ENCODE measurements at regions not wholly inside any gene's neighbourhood (a gene's known extent, or its start where the extent isn't known, plus 50 kb on each side); places are given as distances from the start of the nearest gene placed in this dataset.

DNA sequence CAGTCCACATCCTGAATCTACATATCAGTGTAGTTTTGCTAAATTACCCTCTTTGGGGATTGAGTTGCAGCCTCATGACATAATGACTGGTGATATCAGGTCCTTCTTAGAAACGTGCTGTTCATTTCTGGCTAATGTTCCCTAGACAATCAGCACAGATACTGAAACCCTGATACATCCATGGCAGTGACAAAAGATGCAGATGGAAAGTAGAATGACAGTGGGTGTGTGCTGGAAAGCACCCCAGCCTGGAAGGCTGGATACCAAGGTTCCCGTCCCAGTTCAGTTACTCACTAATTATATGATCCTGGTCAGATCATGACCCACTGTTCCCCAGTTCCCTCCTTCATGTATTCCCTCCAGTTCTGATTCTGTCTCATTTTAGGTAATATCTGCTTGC lies 198.2 kb upstream of the FGGY start:
- FAIRE-seq = no peak

DNA sequence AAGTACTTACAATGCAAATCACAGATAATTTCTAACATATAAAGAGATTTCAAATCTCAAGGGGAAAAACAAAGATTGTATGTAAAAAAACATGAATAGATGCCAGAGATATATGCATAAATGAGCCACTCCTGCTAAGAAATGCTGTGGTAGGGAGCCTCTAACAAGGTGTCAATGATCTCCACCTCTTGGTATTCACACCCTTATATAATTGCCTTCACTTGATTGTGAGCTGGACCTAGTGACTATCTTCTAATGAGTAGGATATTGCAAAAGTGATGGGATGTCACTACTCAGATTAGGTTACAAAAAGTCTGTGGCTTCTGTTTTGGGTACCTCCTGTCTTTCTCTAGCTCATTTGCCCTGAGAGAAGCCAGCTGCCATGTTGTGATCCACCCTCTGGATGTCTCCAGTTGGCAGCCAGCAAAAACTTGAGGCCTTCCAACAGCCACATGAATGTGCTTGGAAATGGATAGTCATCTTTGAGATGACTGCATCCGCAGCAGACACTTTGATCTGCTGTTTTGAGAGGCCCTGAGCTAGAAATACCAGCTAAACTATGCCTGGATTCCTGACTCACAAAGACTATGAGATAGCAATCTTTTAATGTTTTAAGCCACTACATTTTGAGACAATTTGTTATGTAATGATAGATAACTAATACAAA lies 196.1 kb upstream of the FGGY start:
- no peak for FAIRE-seq

DNA sequence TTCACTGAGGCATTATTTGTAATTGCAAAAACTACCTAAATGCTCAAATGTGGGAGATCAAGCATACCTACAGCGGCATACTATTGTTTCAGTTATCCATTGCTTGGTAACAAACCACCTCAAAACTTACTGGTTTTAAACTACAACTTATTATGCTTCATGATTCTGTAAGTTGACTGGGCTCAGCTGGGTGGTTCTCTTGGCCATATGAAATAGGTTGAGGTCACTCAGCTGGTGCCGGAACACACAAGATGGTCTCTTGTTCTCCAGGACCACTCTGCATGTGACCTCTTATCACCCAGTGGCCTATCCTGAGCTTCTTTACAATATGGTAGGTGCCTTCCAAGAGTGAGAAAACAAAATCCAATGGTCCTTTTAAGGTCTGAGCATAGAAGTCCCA lies 195.4 kb upstream of the FGGY start:
- no peak for FAIRE-seq

DNA sequence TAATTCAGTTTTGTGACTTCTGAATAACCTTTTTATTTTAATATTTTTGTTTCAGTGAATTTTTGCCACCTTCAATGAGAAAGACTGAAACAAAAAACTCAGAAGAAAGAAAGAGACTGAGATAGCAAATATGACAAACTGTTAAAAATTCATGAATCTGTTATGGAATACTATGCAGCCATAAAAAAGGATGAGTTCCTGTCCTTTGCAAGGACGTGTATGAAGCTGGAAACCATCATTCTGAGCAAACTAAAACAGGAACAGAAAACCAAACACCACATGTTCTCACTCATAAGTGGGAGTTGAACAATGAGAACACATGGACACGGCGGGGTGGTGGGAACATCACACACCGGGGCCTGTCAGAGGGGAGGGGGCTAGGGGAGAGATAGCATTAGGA lies 193.4 kb upstream of the FGGY start:
- FAIRE-seq = no peak

DNA sequence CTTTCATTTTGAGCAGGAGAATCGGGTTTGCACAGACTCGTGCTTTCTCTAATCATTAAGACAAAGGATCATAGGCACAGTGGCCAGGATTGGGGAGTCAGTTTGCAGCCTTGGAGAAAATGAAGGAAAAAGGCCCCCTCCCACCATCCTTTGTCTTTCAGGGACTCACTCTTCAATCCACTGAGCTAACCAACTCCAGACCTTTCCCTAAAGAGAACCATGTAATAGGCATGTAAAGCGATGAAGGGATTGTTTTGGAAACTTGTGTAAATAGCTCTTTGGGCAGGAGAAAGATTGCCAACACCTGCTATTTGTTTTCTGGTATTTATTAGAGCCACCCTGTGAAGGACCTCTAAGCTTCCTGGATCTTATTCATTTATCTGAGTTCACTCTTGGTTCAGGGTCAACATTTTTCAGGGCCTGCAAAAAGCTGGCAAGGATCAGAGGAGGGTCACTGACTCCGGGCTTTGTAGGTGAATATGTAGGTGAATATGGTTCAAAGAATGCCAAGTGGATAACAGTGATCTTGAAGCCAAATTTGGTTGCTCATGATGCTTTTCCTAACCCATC lies 192.6 kb upstream of the FGGY start:
- FAIRE-seq = no peak

DNA sequence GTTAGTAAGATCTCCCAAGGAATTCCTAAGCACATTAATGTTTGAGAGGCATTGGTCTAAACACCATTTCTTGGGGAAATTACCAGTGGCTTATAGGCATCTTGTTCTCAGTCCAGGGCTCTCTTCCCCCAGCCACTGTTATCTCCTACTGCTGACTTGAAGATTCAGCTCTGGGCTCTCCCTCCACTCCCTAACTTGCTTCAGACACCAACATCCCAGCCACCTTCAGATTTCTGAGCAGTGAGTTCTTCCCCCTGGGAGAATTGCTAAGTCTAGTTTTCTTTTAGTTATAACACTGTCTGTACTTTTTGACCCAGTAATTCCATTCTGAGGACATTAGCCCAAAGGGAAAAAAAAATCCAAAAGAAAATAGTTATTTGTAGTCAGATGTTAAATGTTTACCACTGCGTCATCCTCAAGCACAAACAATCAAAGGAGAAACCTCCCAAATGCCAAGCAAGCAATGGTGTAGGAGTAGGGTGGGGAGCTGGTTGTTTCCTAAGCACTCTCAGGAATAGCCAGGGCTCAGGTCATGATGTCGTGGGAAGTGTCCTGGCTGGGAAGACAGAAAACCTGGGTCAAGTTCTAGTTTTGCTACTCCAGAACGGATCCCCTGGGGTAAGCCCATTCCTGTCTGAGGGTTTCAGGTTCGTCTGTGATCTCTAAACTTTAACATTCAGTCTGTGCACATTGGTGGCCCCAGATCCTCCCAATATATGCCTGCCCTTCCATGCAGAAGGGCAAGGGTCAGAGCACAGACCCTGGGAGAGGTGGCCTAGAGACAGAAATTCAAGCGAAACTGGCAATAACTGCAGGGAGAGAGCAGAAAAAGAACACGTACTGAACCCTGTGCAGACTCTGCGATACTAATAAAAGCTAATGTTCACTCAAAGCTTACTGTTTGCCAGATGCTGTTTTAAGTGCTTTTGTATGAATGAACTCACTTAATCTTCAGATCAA lies 191.1 kb upstream of the FGGY start:
- peak; percentile 97 for FAIRE-seq

DNA sequence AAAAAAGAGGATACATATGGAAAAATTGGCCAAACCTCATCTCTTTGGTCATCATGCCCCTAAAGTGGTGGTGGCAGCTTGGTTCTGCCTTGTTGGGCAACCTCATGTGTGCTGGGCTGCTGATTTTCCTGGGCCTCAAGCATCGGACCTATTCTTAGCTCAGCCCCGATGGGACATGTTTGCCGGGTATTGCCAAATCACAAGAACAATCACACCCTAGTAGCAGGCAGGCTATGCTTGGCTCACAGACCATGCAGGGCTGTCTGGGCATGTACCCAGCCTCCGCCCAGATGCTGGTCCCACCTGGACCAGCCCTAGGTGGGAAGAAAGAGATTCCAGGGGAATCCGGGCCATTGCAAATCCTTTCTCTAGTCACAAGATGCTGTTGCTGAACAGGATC lies 189.4 kb upstream of the FGGY start:
- FAIRE-seq = no peak

DNA sequence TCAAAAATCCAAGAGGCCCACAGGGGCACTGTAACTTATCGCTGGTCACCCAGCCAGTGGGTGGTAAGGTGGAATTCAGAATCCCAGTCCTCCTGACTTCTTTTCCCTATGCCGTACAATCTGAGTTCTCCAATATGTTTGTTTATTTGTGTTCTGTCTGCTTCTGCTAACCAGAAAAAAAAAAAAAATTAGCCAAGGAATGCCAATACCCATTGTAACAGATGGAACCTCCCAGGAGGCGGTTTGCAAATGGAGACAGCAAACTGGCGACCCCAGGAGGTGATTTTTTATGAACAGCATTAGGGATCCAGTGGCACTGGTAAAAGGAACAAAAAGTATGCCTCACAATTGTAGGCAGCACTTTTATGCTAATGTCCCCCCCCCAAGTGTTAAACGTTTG lies 189.0 kb upstream of the FGGY start:
- FAIRE-seq = no peak

DNA sequence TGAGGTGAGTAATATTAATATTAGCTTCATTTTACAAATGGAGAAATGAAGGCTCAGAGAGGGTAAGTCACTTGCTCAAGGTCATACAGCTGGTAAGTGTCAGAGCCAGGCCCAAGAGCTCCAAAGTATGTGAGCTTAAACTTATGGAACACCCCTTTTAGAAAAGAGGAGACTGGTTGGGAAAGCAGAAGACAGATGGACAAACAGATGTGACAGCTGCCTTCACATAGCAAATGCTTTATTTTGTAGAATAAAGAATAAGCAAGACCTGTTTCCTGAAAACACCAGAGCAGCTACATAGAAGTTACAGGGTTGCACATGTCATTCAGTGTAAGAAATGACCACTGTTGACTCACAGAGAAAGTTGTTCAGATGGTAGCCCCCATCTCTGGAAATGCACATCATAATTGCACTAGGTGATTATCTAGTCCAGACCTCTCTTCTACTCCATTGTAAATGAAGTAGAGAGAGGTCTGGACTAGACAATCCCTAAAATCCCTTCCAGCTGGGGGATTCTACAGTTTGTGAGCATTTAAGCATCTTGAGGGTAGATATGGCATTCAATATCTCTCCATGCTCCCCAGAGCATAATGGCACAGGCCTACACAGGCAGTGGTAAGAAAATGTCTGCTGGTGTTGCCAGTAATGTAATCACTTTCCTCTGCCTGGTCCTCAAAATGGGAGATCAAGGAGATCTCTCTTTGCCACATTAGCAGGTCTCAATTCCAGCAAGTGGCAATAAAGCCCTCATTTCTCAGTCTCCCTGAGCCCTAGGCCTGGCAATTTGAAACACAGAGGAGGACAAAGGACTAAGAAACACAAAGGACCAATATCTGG lies 188.2 kb upstream of the FGGY start:
- FAIRE-seq = no peak

DNA sequence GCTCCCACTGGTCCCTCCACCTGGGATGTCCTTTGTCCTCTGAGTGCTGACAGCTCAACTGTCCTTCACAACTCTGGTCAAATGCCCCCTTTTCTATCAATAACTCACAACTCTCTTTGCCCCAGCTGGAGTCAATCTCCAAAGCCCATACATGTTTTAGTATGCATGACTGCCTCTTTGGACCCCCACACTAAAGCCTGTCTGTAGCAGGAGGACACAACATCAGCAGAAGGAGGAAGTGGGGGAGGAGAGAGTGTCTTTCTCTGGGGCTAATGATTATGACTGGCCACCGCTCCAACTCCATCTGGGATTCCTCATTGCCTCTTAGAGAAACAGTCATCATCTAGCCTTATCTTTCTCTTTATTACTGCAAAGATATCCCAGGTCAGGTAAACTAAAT lies 186.6 kb upstream of the FGGY start:
- FAIRE-seq = no peak

DNA sequence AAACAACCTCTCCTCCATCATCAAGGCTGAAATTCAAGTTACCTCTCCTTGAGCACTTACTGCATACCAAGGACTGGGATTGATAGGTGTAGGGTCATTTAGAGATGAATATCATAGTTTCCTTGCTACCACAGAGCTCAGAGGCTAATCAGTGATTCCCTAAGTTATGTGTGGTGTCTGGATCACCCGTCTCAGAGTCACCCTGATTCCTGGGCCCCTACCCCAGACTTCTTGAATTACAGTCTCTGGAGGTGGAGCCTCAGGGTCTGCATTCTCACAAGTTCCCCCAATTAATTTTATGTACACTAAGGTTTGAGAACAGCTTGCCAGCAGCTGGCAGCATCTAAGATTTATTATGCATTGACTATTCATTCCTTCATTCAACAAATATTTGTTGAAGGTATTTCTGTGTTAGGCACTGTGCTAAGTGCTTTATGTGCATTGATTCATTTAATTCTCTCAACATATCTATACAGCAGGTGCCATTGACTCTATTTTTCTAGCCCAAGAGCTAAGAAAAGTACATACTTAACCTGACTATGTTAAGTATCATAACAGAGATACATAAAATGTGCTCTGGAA lies 182.9 kb upstream of the FGGY start:
- no peak for FAIRE-seq

DNA sequence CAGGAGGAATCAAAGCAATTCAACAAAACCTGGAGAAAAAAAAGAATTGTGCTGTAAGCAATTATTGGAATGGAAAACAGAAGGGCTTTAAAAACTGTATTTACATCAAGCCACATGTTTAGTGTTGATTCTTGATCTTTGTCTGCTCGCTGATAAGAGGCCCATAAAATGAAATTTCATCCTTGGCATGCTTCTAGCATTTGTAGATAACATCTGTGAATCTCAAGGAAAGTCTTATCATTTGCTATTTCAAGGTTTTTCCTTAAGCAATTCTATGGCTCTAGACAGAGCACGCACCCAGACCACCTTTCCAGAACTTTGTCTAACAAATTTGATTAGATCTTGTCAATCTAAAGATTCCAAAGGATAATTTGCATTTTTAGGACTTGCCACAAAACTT lies 181.0 kb upstream of the FGGY start:
- FAIRE-seq = no peak

DNA sequence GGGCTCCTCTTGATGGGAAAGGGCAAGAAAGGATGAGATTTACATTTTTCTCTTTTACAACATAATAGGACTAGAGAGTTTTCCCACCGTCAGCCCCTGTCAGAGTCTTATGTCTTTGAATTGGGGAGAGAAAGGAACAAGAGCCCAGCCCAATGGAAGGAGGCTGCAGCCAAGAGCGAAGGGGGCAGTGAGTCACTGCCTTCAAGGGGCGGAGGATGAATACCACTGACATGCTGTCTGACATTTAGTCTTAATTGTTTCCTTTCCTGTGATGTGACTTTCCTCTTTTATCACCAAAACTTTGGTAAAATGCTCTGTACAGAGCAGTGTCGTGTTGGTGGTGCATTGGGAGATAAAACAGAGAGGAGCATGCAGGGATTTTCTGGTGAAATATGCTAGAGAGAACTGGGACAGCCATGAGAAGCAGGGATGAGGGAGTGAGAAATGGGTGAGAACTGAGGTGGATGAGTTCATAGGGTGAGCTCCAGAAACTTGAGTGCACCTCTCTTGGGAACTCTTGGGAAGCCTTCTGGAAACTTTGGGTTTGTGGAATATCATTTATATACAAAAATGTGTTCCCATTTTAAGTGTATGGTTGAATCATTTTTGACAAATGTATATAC lies 179.9 kb upstream of the FGGY start:
- FAIRE-seq = no peak

DNA sequence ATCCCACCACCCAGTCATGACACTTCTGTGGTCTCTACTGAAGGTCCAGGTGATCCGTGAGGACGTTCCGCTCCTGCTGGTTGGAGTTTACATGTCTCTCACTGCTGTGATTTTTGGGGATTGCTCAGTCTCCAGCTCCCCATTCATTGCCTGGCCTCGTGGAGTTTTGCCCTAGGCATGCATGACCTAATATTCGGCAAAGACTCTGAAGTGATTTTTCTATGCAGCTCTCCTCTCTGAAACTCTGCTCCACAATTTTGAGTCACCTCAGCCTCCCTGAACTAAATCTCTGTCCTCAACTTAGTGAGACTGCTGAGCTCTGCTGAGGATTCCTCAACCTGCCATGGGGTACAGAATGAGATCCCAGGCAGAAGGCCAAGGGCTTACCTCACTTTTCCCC lies 174.4 kb upstream of the FGGY start:
- FAIRE-seq = no peak

DNA sequence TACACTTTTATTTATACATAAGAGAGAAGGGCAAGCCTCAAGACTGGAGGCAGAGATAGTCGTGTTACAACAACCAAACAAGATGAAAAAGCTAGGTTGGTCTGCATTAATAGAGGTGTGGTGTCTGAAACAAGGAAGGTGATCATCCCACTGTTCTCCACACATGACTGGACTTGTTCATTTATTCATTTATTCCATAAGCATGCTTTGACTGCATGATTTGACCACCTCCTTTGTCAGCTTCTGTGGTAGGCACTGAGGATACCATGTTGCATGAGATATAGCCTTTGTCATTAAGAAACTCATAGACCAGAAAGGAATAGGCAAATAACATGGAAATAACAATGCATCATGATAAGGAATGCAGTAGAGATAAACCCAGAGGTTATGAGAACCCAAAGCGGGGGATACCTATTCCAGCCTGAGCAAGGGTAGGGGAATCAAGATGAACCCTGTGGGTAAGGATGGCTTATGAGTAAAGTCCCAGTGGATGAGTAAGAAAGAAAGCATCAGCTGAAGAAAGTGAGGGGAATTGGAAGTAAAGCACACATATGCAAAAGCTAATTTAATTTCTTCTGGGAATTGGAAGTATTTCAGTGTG lies 173.7 kb upstream of the FGGY start:
- FAIRE-seq = no peak

DNA sequence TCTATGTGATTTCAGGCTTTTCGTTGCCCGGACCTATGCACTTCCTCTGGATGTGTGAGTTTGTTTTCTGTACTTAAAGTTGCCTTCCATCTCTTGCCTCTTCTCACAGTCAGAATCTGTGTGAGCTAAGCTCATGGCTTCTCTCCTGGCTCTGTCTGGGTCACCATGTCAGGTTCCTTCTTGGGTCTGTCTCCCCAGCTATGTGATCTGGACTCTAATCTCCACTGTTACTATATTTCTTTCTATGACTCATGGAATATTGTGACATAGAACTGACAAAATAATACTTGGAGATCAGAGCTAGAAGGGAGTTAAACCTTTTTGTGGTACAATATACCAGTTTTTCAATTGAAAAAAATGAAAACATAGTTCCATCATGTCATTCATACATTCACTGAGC lies 172.7 kb upstream of the FGGY start:
- no peak for FAIRE-seq

DNA sequence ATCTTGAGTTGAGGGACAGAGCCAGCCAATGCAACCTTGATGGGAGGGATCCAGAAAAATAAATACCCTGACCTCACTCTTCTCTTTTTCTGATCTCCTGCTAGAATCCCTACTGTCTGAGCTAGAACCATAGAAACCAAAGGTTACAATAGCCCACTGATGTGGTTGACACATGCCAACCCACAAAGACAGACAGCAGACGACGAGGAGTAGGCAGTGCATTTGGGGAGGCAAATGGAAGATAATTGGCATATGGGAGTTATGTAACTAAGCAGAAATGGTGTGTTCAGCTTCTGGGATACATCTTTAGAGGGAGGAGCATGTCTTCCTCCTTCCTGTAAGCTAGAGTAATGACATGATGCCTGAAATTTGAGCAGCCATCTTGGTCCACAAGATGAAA lies 171.7 kb upstream of the FGGY start:
- FAIRE-seq = no peak

DNA sequence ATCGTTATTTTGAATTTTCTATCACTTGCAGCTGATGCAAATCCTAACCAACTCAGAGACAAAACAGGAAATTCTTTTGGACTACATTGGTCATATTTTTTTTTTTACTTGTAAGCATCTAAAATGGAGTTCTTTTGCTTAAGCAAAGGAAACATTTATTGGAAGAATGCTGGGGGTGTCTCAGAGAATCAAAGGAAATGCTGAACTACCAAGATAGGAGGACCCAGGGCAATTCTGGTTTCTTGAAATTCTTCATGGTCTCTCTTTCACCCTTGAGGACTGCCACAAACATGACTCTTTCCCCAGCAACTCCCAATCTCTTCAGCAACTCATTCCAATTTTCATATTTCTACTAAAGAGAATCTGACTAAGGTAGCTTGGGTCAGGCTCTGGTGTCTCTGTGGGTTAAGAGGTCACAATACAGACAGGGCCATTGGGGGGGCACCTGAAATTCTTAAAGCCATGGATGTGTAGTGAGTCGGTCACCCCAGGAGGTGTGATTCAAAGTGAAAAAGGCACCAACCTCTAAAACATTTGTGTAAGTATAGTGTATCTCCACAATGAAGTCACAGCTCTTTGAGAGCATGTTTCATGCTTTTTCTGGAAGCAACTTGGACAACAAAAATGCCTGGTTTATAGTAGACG lies 171.1 kb upstream of the FGGY start:
- FAIRE-seq = no peak

DNA sequence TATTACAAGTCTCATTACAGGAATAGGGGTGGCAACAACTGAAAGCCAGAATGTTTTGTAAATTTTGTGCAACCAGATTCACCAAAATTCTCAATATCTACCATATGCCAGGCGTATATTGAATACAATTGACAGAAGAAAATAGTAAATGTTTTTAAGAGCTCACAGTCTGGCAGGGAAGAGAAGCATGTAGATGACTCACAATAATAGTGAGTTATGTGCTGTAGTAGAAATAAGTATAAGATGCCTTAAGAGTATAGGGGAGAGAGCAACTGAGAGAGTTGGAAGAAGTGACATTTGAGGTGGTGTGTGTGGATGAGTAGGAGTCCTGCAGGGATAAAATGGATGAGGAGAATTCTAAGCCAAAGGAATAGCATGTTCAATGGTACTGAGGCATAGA lies 170.5 kb upstream of the FGGY start:
- no peak for FAIRE-seq

DNA sequence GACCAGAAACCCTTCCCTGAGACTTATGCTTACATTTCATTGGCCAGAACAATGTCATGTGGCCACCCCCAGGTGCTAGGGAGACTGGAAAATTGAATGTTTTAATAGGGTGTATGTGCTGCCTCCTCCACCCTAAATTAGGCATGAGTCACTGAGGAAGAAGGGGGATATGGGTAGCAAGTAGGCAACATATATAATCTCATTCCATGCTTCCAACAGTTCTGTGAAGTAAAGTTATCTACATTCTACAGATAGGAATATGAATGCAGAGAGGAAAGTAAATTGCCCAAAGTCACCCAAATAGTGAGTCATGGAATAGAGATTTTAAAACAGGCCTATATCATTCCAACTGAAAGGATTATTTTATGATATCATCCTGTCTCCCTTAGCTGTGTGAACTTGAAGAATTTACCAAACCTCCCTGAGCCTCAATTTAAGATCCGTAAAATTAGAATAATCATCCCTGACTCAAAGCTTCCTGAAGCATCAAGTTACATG lies 168.6 kb upstream of the FGGY start:
- no peak for FAIRE-seq

DNA sequence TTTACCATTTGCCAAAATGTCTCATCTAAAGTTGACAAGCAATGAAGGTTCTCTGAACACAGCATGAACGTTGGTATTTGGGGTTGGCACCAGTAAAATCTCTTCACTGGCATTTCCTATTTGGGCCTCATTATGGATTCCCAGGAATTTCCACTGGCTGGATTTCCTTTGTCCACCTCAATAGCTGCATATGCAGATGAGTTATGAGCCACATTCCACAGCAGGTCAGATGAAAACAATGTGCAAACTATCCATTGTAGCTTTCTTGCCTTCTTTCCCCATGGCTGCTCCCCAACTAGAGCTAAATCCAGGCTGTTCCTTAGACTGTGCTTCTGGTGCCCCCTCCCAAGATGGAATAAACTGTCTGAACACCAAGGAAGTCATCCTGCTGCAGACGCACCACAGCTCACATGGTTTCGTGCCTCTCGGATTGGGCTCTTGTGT lies 168.1 kb upstream of the FGGY start:
- no peak for FAIRE-seq

All from endometrium (tissue), 2 donors.